GM13977 (cell line): ENCODE measurements at regions not wholly inside any gene's neighbourhood (a gene's known extent, or its start where the extent isn't known, plus 50 kb on each side); places are given as distances from the start of the nearest gene placed in this dataset.

ENCODE experiments used
- DNase-seq: peaks from one replicate; pipeline ENCODE4 v3.0.0; 2012; ENCODE audit warnings: low spot score
- CTCF ChIP-seq: IDR thresholded peaks from 2 replicates; pipeline ENCODE4 v1.5.1; 2012; ENCODE audit warnings: mild to moderate bottlenecking, control low read depth; ENCODE audit not compliant: insufficient read depth; ENCODE audit errors: extremely low read depth, missing control alignments
- in situ Hi-C: fragments of 300-500 bp; cut with MboI; formaldehyde crosslinking; loops from one replicate; pipeline ENCODE4 v1.12.0; 2022; ENCODE audit warnings: low sequenced_read_pairs, low pct_unique_long_range_greater_than_20kb, mixed read lengths, inconsistent platforms; ENCODE audit not compliant: unreplicated experiment

GRCh38 chr21:23633447-23633940, 1973.8 kb downstream of the MRPL39 start:
- DNase-seq = no peak
- in situ Hi-C loops = no loop called here
- TF ChIP-seq CTCF = no peak

GRCh38 chr21:23624281-23624680, 1983.0 kb downstream of the MRPL39 start:
- no peak for TF ChIP-seq CTCF
- DNase-seq = no peak
- in situ Hi-C loops = no loop called here

DNA sequence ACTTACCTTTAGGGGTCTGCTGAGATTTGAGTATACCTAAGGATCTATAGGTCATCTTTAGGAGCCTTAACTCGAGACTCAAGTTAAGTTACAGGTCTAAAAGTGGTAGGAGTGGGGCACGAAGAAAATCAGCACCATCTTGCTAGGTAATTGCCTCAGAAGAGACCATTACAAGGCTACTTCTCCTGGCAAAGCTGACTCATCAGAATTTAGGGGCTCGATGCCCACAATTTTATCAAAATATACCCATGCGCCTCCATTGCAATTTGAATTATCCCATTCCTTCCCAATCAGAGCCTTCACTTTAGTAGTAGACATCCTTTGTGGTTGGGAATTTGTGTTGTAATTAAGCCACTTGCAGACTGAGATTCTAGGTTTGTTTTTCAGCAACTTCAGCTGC, 1994.3 kb downstream of the MRPL39 start:
- in situ Hi-C loops = no loop called here
- no peak for DNase-seq
- no peak for TF ChIP-seq CTCF

- no peak for TF ChIP-seq CTCF
- in situ Hi-C loops = no loop called here
- DNase-seq = no peak
These were observed 1995.1 kb downstream of the MRPL39 start for GRCh38 chr21:23612210-23612609.

DNA sequence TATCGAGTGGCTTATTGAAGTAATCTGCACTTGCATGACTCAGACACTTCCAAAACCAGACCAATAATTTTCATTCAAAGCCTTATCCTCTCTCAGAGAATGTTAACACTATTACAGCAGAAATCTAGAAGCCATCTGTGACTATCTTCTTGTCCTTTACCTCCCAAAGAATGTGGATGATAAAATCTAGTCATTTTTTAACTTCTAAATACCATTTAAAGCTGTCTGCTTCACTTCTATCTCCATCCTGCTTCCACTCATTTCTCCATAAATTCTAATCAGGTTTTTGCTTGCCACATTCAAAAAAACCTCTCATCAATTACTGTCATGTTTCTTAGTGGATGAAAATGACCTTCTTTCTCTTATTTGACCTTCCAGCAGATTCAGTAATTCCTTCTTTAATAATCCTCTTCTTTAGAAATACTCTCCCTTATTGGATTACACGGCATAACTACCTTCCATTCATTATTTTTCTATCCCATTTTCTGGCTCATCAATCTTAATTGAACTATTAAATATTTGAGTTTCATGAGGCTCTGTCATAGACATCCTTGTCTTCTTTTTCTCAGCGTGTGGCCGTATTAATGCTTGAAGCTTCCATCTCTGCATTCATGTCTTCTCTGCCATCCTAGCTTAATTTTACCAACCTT, 1999.4 kb downstream of the MRPL39 start:
- no peak for TF ChIP-seq CTCF
- in situ Hi-C loops = no loop called here
- DNase-seq = no peak

DNA sequence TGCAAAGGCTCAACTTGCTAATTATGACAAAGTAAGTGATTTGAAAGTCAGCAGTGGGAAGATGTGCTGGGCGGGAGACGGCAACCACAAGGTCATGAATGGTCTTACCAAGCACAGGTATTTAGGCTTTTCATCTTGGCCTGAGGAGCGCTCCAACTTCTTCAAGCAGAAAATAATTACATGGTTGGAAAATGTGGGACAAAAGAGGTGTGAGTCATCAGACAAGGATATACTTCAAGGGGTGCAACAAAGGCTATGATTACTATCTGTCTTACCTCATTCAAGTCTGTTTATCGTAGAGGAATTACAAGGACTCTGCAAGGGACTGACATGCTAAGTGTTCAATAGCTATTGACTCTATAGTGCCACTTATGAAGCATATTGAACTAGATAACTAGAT, 2005.7 kb downstream of the MRPL39 start:
- TF ChIP-seq CTCF = no peak
- in situ Hi-C loops = no loop called here
- DNase-seq = no peak

DNA sequence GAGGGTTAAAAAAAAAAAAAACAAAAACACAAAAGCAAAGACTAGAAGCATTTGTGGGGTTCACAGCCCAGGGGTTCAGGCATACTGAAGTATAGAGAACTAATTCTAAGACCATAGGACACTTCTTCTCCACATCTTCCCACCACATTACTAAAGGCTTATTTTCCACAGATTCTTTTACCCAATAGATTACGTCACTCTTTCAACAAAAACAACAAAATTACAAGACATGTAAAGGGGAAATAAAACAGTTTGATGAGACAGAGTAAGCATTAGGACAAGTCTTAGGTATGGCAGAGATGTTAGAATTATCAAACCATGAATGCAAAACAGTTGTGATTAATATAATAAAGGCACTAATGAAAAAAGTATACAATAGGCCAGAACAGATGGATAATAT, 2013.7 kb downstream of the MRPL39 start:
- in situ Hi-C loops = no loop called here

More for the DNA sequence above, 2013.7 kb downstream of the MRPL39 start:
- no peak for TF ChIP-seq CTCF
- DNase-seq = no peak
